HL-60 (cell line): ENCODE measurements at regions not wholly inside any gene's neighbourhood (a gene's known extent, or its start where the extent isn't known, plus 50 kb on each side); places are given as distances from the start of the nearest gene placed in this dataset.

Experiments used
- DNase-seq, 2 experiments: peaks; one replicate each; pipeline ENCODE4 v3.0.0-alpha.2; 2010 to 2020; ENCODE audit warnings: low read depth in 1 of 2, low spot score in 1 of 2
- H3K27ac ChIP-seq: fragments of 250-450 bp; sonication (Bioruptor Pico); replicated peaks from 2 replicates; pipeline ENCODE4 v1.5.1; 2020; ENCODE audit warnings: mild to moderate bottlenecking, moderate library complexity
- H3K27me3 ChIP-seq: fragments of 250-450 bp; sonication (Bioruptor Pico); 2 replicates; pipeline ENCODE4 v1.5.1; 2021; ENCODE audit warnings: mild to moderate bottlenecking, moderate library complexity; ENCODE audit not compliant: insufficient read depth, poor library complexity, severe bottlenecking
- H3K4me3 ChIP-seq: replicated peaks from 2 replicates; pipeline ENCODE4 v1.5.1; 2011; ENCODE audit warnings: mild to moderate bottlenecking, control low read depth, low read length; ENCODE audit not compliant: insufficient read depth
- GABPA ChIP-seq: IDR thresholded peaks from 2 replicates; pipeline ENCODE4 v1.6.1; 2012; ENCODE audit warnings: low read depth
- POLR2AphosphoS5 ChIP-seq: IDR thresholded peaks from 2 replicates; pipeline ENCODE4 v1.6.1; 2012; ENCODE audit warnings: low read depth
- SPI1 ChIP-seq: IDR thresholded peaks from 2 replicates; pipeline ENCODE4 v1.6.1; 2012; ENCODE audit warnings: low read depth, mild to moderate bottlenecking, borderline replicate concordance
- TF ChIP-seq, protein P1 (sequence below): IDR thresholded peaks from one replicate; pipeline ENCODE4 v1.5.1; 2011; ENCODE audit warnings: low read length, control low read depth, inconsistent platforms; ENCODE audit not compliant: insufficient read depth
- TF ChIP-seq, protein P2 (sequence below): IDR thresholded peaks from 2 replicates; pipeline ENCODE4 v1.6.1; 2012; ENCODE audit warnings: low read depth; ENCODE audit not compliant: insufficient replicate concordance

DNA sequence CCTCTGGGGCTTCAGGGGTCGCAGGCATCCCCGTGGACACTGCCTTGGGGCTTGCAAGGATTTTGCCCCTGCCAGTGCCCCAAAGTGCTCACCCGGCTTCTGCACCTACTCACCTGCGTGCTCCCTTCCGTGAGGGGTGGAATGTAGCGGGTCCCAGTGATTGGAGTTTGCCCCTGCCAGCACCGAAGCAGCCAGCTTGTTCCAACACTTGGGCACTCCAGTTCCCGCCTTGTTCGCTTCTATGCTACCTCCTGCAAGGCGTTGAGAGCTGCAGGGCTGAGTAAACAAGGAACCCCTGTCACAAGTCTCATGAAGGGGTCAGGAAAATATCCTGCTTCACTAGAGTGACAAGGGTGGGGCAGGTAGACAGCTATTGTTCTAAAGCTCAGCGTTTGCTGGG is 631.5 kb downstream of the EPHA4 start:
- no peak overlapping the region for H3K4me3 ChIP-seq
- H3K27me3 ChIP-seq, result no peaks in the 10 kb centered on the region
- H3K27ac ChIP-seq, result no peak overlapping the region
- TF ChIP-seq, protein P1, sequence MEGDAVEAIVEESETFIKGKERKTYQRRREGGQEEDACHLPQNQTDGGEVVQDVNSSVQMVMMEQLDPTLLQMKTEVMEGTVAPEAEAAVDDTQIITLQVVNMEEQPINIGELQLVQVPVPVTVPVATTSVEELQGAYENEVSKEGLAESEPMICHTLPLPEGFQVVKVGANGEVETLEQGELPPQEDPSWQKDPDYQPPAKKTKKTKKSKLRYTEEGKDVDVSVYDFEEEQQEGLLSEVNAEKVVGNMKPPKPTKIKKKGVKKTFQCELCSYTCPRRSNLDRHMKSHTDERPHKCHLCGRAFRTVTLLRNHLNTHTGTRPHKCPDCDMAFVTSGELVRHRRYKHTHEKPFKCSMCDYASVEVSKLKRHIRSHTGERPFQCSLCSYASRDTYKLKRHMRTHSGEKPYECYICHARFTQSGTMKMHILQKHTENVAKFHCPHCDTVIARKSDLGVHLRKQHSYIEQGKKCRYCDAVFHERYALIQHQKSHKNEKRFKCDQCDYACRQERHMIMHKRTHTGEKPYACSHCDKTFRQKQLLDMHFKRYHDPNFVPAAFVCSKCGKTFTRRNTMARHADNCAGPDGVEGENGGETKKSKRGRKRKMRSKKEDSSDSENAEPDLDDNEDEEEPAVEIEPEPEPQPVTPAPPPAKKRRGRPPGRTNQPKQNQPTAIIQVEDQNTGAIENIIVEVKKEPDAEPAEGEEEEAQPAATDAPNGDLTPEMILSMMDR, result no peak
- no peak for TF ChIP-seq POLR2AphosphoS5
- TF ChIP-seq, protein P2, sequence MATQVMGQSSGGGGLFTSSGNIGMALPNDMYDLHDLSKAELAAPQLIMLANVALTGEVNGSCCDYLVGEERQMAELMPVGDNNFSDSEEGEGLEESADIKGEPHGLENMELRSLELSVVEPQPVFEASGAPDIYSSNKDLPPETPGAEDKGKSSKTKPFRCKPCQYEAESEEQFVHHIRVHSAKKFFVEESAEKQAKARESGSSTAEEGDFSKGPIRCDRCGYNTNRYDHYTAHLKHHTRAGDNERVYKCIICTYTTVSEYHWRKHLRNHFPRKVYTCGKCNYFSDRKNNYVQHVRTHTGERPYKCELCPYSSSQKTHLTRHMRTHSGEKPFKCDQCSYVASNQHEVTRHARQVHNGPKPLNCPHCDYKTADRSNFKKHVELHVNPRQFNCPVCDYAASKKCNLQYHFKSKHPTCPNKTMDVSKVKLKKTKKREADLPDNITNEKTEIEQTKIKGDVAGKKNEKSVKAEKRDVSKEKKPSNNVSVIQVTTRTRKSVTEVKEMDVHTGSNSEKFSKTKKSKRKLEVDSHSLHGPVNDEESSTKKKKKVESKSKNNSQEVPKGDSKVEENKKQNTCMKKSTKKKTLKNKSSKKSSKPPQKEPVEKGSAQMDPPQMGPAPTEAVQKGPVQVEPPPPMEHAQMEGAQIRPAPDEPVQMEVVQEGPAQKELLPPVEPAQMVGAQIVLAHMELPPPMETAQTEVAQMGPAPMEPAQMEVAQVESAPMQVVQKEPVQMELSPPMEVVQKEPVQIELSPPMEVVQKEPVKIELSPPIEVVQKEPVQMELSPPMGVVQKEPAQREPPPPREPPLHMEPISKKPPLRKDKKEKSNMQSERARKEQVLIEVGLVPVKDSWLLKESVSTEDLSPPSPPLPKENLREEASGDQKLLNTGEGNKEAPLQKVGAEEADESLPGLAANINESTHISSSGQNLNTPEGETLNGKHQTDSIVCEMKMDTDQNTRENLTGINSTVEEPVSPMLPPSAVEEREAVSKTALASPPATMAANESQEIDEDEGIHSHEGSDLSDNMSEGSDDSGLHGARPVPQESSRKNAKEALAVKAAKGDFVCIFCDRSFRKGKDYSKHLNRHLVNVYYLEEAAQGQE, result no peak
- TF ChIP-seq SPI1, result no peak
- TF ChIP-seq GABPA, result no peak
- no peak for DNase-seq

DNA sequence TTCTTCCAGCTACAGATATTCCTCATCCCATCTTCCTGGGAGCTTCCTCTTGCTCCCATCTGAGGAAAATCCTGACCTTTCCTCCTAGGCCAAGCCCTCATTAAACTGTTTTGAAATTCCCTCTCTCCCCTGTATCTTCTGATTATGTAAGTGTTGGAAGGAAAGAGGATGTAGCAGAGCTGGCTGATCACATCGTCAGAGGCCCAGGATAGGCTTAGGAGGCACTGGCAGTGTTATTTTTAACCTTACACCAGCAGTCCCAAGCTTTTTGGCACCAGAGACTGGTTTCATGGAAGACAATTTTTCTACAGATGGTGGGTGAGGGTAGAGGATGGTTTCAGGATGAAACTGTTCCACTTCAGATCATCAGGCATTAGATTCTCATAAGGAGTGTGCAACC is 630.4 kb downstream of the EPHA4 start:
- TF ChIP-seq, protein P1, result no peak
- Histone ChIP-seq H3K4me3 (no peak overlapping the region), H3K27ac (no peak overlapping the region), H3K27me3 (no peaks in the 10 kb centered on the region)
- no peak for DNase-seq

DNA sequence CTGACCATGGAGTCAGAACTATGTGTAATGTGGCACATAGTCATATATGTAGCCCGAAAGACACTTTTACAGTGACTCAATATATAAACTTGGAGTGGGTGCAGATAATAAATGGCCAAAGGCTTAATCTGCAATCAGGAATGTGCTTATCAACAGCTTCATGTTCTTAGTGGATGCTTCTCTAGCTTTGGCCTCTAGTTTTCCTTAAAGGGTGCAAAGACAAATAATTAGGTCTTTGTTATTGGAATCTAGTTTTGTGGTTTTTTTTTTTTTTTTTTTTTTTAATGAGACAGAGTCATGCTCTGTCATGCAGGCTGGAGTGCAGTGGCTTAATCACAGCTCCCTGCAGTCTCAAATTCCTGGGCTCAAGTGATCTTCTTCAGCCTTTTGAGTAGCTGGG is 625.6 kb downstream of the EPHA4 start:
- Histone ChIP-seq H3K4me3 (no peak overlapping the region), H3K27ac (no peak overlapping the region), H3K27me3 (no peaks in the 10 kb centered on the region)
- no peak for DNase-seq
- no peak for TF ChIP-seq GABPA
- TF ChIP-seq, protein P2, result no peak
- no peak for TF ChIP-seq SPI1
- no peak for TF ChIP-seq POLR2AphosphoS5
- TF ChIP-seq, protein P1, result no peak

DNA sequence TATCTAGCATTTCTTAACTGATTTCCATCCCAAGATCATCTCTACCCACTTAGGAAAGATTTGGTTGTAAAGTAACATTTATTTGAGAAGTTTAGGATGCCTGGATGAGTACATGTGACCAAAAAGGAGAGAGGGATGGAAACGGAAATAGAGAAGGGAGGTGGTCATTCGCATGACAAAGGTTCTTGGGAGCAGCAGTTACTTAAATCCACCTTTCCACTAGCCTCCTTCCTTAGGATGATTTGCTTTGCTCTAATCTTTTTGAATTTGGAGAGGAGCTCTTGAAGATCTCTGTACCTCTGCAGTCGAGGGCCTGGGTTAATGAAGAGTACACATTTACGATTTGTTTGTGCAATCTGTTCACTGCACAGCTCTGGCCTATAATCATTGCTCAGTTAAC is 623.5 kb downstream of the EPHA4 start:
- Histone ChIP-seq H3K27ac (no peak overlapping the region), H3K4me3 (no peak overlapping the region), H3K27me3 (no peaks in the 10 kb centered on the region)
- no peak for DNase-seq
- TF ChIP-seq, protein P2, result no peak
- no peak for TF ChIP-seq SPI1
- TF ChIP-seq, protein P1, result no peak
- TF ChIP-seq GABPA, result no peak
- TF ChIP-seq POLR2AphosphoS5, result no peak
